Ovary (tissue), 7 donors: ENCODE measurements at regions not wholly inside any gene's neighbourhood (a gene's known extent, or its start where the extent isn't known, plus 50 kb on each side); places are given as distances from the start of the nearest gene placed in this dataset.

Experiments used
- DNase-seq, 5 donors: peaks; one replicate each; pipeline ENCODE4 v3.0.0-alpha.2; 2019 to 2020
- H3K27ac ChIP-seq, 2 donors: fragments of 200-600 bp; one replicate each; pipeline versions ENCODE4 v1.5.1 to v1.8.0; 2019 to 2022
- H3K27me3 ChIP-seq: fragments of 200-600 bp; one replicate; pipeline ENCODE4 v1.8.0; 2022
- H3K36me3 ChIP-seq: fragments of 200-600 bp; sonication (generic); one replicate; pipeline ENCODE4 v1.5.1; 2019
- H3K4me1 ChIP-seq: one replicate; pipeline ENCODE4 v1.8.1; 2013; ENCODE audit warnings: mild to moderate bottlenecking, moderate library complexity; ENCODE audit not compliant: insufficient read depth
- H3K4me3 ChIP-seq: fragments of 200-600 bp; sonication (generic); one replicate; pipeline ENCODE4 v1.5.1; 2017
- H3K9me3 ChIP-seq, 2 donors: fragments of 200-600 bp in 1 of 2; sonication (generic) in 1 of 2; one replicate each; pipeline versions ENCODE4 v1.5.1 to v1.8.1; 2013 to 2019; ENCODE audit warnings: mild to moderate bottlenecking in 1 of 2, moderate library complexity in 1 of 2
- CTCF ChIP-seq, 3 donors: fragments of 450-650 bp in 2 of 3; fragments of 200-600 bp in 1 of 3; IDR thresholded peaks; one replicate each; pipeline versions ENCODE4 v1.5.1 to v1.8.0; 2016 to 2022; ENCODE audit warnings: antibody characterized with exemption in 3 of 3, mild to moderate bottlenecking in 1 of 3
- EP300 ChIP-seq: sonication (generic); formaldehyde crosslinking; IDR thresholded peaks from one replicate; pipeline ENCODE4 v1.6.1; 2017; ENCODE audit warnings: antibody characterized with exemption
- POLR2A ChIP-seq: fragments of 450-650 bp; IDR thresholded peaks from one replicate; pipeline ENCODE4 v1.6.1; 2017; ENCODE audit warnings: antibody characterized with exemption, mild to moderate bottlenecking, moderate library complexity
- WGBS, 3 donors: extraction: QIAGEN DNeasy Blood & Tissue Kit in 1 of 3; methylation state at CpG; one replicate each; pipeline versions ENCODE4 v1.1.5 to v1.1.7; 2013 to 2017; 5-methylcytosine and 5-hydroxymethylcytosine counted together
- intact Hi-C, 4 donors: fragments of 100-400 bp; cut with DNase I; formaldehyde crosslinking; loops; one replicate each; pipeline versions ENCODE4 v1.11.0 to v1.15.1; 2022 to 2023
- donor health status: DM: no; HTN: no; CAD: no; lungs with moderate emphysema.
- donor health status: DM: no; HTN: no; CAD: no.
- donor health status: Bipolar disorder and iron deficiency.
- donor health status: DM: no; HTN: no; CAD: no.
- donor health status: DM: yes; HTN: yes; CAD: no.

DNA sequence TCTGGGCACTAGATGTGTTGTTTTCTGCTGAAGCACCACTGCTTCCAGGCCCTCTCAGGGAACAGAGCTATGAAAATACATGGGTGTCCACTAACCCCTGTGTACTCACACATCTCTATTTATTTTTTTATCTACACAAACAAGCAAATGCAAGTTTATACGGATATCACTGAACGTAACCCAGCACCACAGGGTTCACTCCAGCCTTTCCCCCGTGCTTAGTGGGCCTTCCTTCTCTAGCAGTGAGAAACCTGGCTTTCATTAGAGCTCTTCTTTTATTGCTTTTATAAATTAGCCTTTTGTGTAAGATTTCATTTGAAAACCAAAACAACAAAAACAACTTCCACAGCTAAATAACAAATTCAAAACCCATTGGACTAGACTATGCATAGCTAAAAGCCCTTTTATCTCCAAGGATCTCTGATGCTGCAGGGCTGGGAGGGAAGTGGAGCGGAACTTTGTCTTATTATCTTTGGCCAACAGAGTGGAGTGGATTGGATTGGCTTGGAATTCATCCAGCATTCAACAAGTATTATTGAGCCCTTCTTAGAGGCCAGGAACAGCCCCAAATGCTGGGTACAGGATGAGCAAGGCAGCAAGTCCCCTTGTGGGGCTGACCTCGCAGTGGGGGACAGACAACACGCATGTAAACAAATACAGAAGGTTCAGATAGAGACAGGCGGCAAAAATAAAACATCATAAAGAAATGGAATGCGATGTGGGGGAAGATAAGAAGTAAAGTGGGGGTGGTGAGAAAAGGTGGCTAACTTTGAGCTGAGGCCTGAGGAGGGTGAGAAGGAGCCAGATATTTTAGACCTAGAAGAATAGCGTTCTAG, 371.8 kb upstream of the POU3F1 start:
- Histone ChIP-seq H3K4me3 (no peak overlapping the region), H3K27ac (no peak overlapping the region), H3K27me3 (no peaks in the 10 kb centered on the region), H3K4me1 (no peaks in the 10 kb centered on the region), H3K36me3 (no peaks in the 10 kb centered on the region), H3K9me3 (no peaks in the 10 kb centered on the region)
- 73 to 83% (median 76%) methylated on average over 9 of the region's 9 CpGs for WGBS, 3 donors
- no peak for TF ChIP-seq EP300
- intact Hi-C loops, result no loop called here
- no peak for DNase-seq

DNA sequence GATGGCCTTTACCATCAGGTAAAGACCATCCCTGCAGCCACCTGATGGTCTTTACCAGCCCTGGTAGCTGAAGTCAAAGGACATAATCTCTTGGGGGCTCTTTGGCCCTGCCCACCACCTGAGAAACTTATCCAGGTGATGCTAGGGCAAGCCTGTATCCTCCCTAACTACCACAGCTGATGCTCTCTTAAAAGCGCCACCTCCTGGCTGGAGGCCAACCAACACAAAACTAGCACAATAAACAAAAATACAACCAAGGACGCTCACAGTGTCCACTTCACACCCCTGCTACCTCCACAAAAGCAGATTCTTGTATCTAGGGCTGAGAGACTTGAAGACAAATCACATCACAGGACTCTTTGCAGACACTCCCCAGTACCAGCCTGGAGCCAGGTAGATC, 357.1 kb upstream of the POU3F1 start:
- peaks cover 0 to 4% of the 10 kb centered on the region in 2 donors for H3K9me3 ChIP-seq
- H3K27me3 ChIP-seq, result no peaks in the 10 kb centered on the region
- intact Hi-C loops, result no loop called here
- TF ChIP-seq POLR2A (no peak), CTCF (IDR thresholded peaks at IDR 0.05) (no peak), EP300 (no peak)
- H3K36me3 ChIP-seq, result no peaks in the 10 kb centered on the region
- H3K4me1 ChIP-seq, result no peaks in the 10 kb centered on the region
- 71 to 76% (median 72%) methylated on average over 2 of the region's 2 CpGs for WGBS, 3 donors
- no peak overlapping the region for H3K4me3 ChIP-seq
- DNase-seq, result no peak
- H3K27ac ChIP-seq, result no peak overlapping the region

DNA sequence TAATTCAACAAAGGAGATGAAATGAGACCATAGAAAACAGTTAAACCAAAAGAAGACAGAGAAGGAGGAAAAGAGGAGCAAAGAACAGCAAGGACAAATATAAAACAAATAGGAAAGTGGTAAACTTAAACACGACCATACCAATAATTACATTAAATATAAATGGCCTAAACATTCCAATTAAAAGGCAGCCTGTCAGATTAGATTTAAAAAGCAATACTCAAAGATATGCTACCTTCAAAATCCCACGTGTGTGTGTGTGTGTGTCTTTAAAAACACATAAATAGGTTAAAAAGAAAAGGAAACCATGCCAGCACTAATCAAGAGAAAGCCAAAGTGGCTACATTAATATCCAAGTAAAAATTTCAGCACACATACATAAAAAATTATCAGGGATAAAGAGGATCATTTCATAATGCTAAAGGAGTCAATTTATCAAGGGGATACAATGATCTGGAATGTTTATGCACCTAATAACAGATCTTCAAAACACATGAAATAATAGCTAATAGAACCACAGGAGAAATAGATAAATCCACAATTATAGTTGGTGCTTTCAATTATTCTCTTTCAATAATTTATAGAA, 355.7 kb upstream of the POU3F1 start:
- intact Hi-C loops, result no loop called here
- 32 to 60% (median 41%) methylated on average over 2 of the region's 2 CpGs for WGBS, 3 donors

GRCh38 chr1:38396606-38397005, 350.0 kb upstream of the POU3F1 start:
- intact Hi-C loops, result no loop called here

More for the DNA sequence above, 355.7 kb upstream of the POU3F1 start:
- H3K4me3 ChIP-seq, result no peak overlapping the region
- no peaks in the 10 kb centered on the region for H3K4me1 ChIP-seq
- H3K9me3 ChIP-seq, result peaks cover 0 to 4% of the 10 kb centered on the region in 2 donors
- no peaks in the 10 kb centered on the region for H3K27me3 ChIP-seq
- no peak for TF ChIP-seq CTCF (IDR thresholded peaks at IDR 0.05)
- H3K27ac ChIP-seq, result no peak overlapping the region
- DNase-seq, result no peak
- no peaks in the 10 kb centered on the region for H3K36me3 ChIP-seq

More at GRCh38 chr1:38396606-38397005, 350.0 kb upstream of the POU3F1 start:
- 82 to 89% (median 88%) methylated on average over 1 of the region's 1 CpG for WGBS, 3 donors
- no peak overlapping the region for H3K27ac ChIP-seq
- no peak for DNase-seq
- no peaks in the 10 kb centered on the region for H3K27me3 ChIP-seq
- H3K9me3 ChIP-seq, result peaks cover 0 to 3% of the 10 kb centered on the region in 2 donors
- TF ChIP-seq EP300, result no peak
- no peak for TF ChIP-seq CTCF (IDR thresholded peaks at IDR 0.05)
- no peak for TF ChIP-seq POLR2A
- H3K4me1 ChIP-seq, result no peaks in the 10 kb centered on the region
- no peak overlapping the region for H3K4me3 ChIP-seq
- H3K36me3 ChIP-seq, result no peaks in the 10 kb centered on the region
